ENCODE measurements at regions not wholly inside any gene's neighbourhood (a gene's known extent, or its start where the extent isn't known, plus 50 kb on each side); places are given as distances from the start of the nearest gene placed in this dataset.

GRCh38 chr2:111712361-111712760 lies 171.6 kb downstream of the ANAPC1 start:
- no peak for DNase-seq (ENCODE audit: low spot score)

GRCh38 chr2:111712940-111713515 lies 171.0 kb downstream of the ANAPC1 start:
- DNase-seq (ENCODE audit: low spot score), result no peak

DNA sequence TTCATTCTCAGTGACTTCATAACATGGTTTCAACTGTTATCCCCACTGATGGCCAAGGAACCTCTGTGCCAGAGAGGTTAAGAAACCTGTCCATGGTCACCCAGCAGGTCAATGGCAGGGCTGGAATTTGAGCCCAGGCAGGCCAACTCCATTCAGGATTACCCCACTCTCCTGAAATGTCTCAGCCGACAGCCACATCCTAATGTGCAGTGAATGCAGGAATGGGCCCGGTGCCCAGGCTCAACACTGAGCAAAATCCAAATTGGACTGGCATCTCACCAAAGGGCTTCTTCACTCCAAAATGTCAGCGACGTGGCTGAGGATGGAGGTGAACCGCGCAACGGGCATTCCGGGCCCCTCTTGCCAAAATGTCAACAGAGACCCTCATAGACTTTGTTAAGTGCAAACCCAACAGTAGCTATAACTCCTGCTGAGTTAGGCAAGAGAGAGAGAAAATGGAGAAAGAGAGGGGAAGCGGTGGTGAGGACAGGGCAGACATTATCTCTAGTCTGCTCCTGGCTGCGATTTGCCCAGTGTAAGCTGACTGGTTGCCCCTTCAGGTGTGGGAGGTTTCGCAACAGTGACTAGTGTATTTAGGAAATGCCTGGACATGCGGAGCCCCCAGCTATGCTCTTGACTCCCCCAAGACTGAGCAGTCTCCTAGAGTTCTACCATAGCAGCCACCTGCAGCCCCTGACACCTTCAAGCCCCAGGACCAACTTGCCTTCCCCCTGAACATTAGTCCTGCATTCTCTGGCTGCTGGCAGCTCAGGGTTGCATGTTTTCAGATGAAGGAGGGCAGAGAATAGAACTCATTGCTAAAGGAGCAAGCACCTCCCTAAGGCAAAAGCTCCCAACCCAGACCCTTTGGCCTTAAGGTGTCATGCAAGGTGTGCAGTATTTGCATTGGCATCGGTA lies 167.7 kb downstream of the ANAPC1 start:
- no peak for DNase-seq (ENCODE audit: low spot score)

DNA sequence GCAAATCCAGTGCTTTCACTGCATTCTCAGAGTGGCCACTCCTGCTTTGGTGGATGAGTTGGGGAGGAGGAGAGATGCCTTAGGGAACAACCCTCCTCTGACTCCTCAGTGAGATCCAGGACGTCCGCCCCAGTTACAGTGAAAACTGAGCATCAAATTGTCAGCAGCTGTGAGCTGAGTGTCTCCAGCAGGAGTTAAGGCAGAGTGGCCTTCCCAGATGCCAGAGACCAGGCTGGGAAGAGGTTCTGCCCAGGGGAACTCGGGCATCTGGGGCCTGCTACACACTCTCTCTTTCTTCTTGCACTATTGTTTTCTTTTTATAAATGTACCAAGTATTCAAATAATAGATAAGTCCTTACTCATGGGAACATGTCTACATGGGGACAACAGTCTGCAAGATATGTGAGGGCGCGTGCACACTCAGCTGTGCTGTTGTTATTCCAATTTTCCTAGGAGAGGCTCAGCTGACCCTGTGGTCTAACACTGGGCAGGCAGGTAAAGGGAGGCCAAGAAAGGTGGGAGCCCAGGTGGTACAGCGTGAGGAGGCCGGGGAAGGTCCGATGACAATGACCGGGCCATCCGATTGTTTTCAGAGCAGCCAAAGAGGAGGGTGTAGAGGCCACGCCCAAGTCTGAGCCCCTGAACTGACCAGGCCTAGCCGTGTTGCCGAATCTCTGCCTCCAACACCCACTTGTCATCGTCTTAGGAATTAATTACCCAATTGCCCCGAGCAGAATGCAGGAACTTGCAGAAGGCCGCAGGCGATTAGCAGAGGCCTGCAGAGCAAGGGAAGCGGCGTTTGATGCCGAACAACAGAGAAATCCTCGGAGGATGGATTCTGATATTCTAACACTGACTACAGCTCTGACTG lies 166.9 kb downstream of the ANAPC1 start:
- no peak for DNase-seq (ENCODE audit: low spot score)
